Cardiac fibroblast (primary cell): ENCODE measurements at regions not wholly inside any gene's neighbourhood (a gene's known extent, or its start where the extent isn't known, plus 50 kb on each side); places are given as distances from the start of the nearest gene placed in this dataset.

ENCODE experiments used
- DNase-seq, 2 donors: peaks; one replicate each; pipeline versions ENCODE4 v3.0.0 to v3.0.0-alpha.2; 2010; ENCODE audit warnings: low read depth in 2 of 2
- H3K4me3 ChIP-seq, 2 donors: replicated peaks in 1 of 2; 1 replicate in 1 of 2; 2 replicates in 1 of 2; pipeline ENCODE4 v1.5.1; 2011; ENCODE audit warnings: low read depth in 2 of 2, low read length in 2 of 2, mild to moderate bottlenecking in 2 of 2, moderate library complexity in 1 of 2
- CTCF ChIP-seq: IDR thresholded peaks from one replicate; pipeline ENCODE4 v1.5.1; 2011; ENCODE audit warnings: low read depth, mild to moderate bottlenecking, low read length, inconsistent platforms

DNA sequence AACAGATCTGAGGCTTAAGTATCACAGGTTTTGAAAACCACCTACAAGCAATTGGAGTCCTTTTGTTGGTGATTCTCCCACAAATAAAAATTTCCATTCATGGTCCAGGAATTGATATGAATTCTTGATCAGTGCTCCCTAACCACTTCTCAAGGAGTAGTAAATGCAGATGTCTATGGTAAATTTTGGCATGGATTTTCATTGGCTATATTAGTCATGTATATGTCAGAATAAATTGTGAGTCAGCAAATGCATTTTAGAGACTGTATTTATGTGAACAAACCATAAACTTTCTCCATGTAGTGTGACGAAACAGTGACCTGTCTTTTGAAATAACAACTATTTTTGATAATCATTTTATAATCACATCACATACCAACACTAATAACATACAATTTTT, 611.1 kb downstream of the HTR1A start:
- no peak overlapping the region for H3K4me3 ChIP-seq
- no peak for DNase-seq
- no peak for TF ChIP-seq CTCF

DNA sequence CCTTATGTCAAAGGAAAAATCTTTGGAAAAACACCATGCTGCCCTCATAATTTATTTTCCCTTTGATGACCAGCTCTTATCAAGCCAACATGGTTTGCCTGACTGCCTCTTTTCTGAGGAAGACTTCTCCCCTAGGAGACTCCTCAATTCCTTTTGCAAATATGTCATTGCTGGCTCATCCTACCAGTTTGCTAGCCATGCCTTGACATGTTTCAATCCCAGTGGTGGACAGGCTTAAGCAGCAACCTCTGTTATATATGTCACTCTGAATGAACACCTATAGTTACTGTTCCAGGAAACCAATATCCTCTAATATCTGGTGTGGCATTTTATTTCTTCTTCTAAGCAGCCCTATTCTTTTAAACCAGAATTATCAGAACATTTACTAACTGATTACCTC, 615.8 kb downstream of the HTR1A start:
- DNase-seq: no peak
- TF ChIP-seq CTCF: no peak
- no peak overlapping the region for H3K4me3 ChIP-seq

GRCh38 chr5:63341442-63341841, 620.8 kb downstream of the HTR1A start:
- no peak overlapping the region for H3K4me3 ChIP-seq
- no peak for TF ChIP-seq CTCF
- no peak for DNase-seq

GRCh38 chr5:63323926-63324325, 638.3 kb downstream of the HTR1A start:
- TF ChIP-seq CTCF: no peak
- DNase-seq: no peak
- H3K4me3 ChIP-seq: no peak overlapping the region

GRCh38 chr5:63314551-63314950, 647.7 kb downstream of the HTR1A start:
- no peak overlapping the region for H3K4me3 ChIP-seq
- no peak for DNase-seq
- no peak for TF ChIP-seq CTCF

DNA sequence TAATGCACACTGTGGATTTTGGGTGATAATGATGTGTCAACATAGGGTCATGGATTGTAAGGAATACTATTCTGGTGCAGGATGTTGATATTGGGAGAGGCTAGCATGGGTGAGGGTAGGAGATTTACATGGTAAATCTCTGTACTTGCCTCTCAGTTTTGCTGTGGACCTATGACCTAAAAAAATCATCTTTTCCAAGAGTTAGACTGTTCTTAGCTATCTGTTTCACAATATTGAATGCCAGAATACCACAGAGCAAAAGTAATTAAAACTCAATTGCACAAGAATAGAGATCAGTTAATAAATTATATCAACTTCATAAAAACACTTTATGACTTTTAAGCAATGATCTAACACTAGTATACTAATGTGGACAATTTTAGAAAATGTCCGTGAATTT, 651.6 kb downstream of the HTR1A start:
- H3K4me3 ChIP-seq: no peak overlapping the region
- no peak for DNase-seq
- TF ChIP-seq CTCF: no peak

GRCh38 chr5:63306909-63307308, 655.3 kb downstream of the HTR1A start:
- DNase-seq: no peak
- no peak for TF ChIP-seq CTCF
- H3K4me3 ChIP-seq: no peak overlapping the region
